DND-41 (cell line): ENCODE measurements at regions not wholly inside any gene's neighbourhood (a gene's known extent, or its start where the extent isn't known, plus 50 kb on each side); places are given as distances from the start of the nearest gene placed in this dataset.

Source experiments
- CTCF ChIP-seq: IDR thresholded peaks from 2 replicates; pipeline ENCODE4 v1.5.1; 2012; ENCODE audit warnings: borderline replicate concordance, low read length, moderate library complexity, mild to moderate bottlenecking; ENCODE audit not compliant: poor library complexity, severe bottlenecking; ENCODE audit errors: extremely low read depth
- EZH2 ChIP-seq: IDR thresholded peaks from 3 replicates; pipeline ENCODE4 v1.6.1; 2012; ENCODE audit warnings: borderline replicate concordance, low read depth, mild to moderate bottlenecking, moderate library complexity, low read length, inconsistent platforms; ENCODE audit not compliant: severe bottlenecking

GRCh38 chr12:13836099-13836498 is 145.3 kb downstream of the GRIN2B start:
- no peak for TF ChIP-seq CTCF
- TF ChIP-seq EZH2, result no peak
